Stimulated activated memory B cell treated with anti-CD40 and anti-IgM and Interleukin-4, amounts not matched to agents 10 μg/mL and 1 μg/mL and 100 μg/mL, for 72 hours (primary cell): ENCODE measurements at regions not wholly inside any gene's neighbourhood (a gene's known extent, or its start where the extent isn't known, plus 50 kb on each side); places are given as distances from the start of the nearest gene placed in this dataset.
"Not testable (repeated sequence)": the region's sequence is repeated elsewhere in the genome, so short reads cannot be mapped to it uniquely, and the experiment has no call there.

Source experiments
- ATAC-seq: fragments of 150-1000 bp; cut with Tn5 transposase; 2 replicates; pipeline ENCODE4 v1.10.0; 2021
- H3K27ac Mint-ChIP-seq: one replicate; pipeline ENCODE4 v1.8.0; 2022; ENCODE audit warnings: mild to moderate bottlenecking, mixed read lengths
- H3K27me3 Mint-ChIP-seq: one replicate; pipeline ENCODE4 v1.8.0; 2022; ENCODE audit warnings: mixed read lengths
- H3K36me3 Mint-ChIP-seq: one replicate; pipeline ENCODE4 v1.8.0; 2022; ENCODE audit warnings: mixed read lengths
- H3K4me1 Mint-ChIP-seq: one replicate; pipeline ENCODE4 v1.8.0; 2022; ENCODE audit warnings: mixed read lengths
- H3K4me3 Mint-ChIP-seq: one replicate; pipeline ENCODE4 v1.8.0; 2022; ENCODE audit warnings: mild to moderate bottlenecking, moderate library complexity, mixed read lengths
- H3K9me3 Mint-ChIP-seq: one replicate; pipeline ENCODE4 v1.8.0; 2022; ENCODE audit warnings: mixed read lengths

DNA sequence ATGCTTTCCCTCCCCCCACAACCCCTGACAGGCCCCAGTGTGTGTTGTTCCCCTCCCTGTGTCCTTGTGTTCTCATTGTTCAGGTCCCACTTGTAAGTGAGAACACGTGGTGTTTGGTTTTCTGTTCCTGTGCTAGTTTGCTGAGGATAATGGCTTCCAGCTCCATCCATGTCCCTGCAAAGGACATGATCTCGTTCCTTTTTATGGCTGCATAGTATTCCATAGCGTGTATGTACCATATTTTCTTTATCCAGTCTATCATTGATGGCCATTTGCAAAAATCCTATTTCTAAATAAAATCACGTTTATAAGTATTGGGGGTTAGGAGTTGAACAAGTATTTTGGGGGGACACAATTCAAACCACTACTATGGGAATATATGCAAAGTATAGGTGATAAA, 69.5 kb upstream of the TNP1 start:
- H3K4me3 Mint-ChIP-seq, H3K36me3 Mint-ChIP-seq, H3K4me1 Mint-ChIP-seq, H3K27ac Mint-ChIP-seq, H3K9me3 Mint-ChIP-seq, ATAC-seq: not testable (repeated sequence)
- H3K27me3 Mint-ChIP-seq: peaks cover 14% of the 10 kb centered on the region

GRCh38 chr2:216927163-216927562, 67.3 kb upstream of the TNP1 start:
- H3K27ac Mint-ChIP-seq: no peak overlapping the region
- peaks cover 10% of the 10 kb centered on the region for H3K27me3 Mint-ChIP-seq
- ATAC-seq: no peak
- H3K4me1 Mint-ChIP-seq: no peaks in the 10 kb centered on the region
- peaks cover 6% of the 10 kb centered on the region for H3K9me3 Mint-ChIP-seq
- H3K4me3 Mint-ChIP-seq: no peak overlapping the region
- no peaks in the 10 kb centered on the region for H3K36me3 Mint-ChIP-seq

- no peaks in the 10 kb centered on the region for H3K4me1 Mint-ChIP-seq
- no peaks in the 10 kb centered on the region for H3K36me3 Mint-ChIP-seq
- H3K27ac Mint-ChIP-seq: no peak overlapping the region
- H3K9me3 Mint-ChIP-seq: peaks cover 6% of the 10 kb centered on the region
- peaks cover 10% of the 10 kb centered on the region for H3K27me3 Mint-ChIP-seq
- peak; percentile 51 for ATAC-seq
- no peak overlapping the region for H3K4me3 Mint-ChIP-seq
Measured at GRCh38 chr2:216925636-216926366, 65.9 kb upstream of the TNP1 start.

GRCh38 chr2:216925006-216925405, 65.1 kb upstream of the TNP1 start:
- peaks cover 8% of the 10 kb centered on the region for H3K27me3 Mint-ChIP-seq
- peaks cover 6% of the 10 kb centered on the region for H3K9me3 Mint-ChIP-seq

GRCh38 chr2:216923706-216924105, 63.8 kb upstream of the TNP1 start:
- ATAC-seq: no peak
- H3K36me3 Mint-ChIP-seq: no peaks in the 10 kb centered on the region
- no peak overlapping the region for H3K4me3 Mint-ChIP-seq
- H3K27me3 Mint-ChIP-seq: peaks cover 13% of the 10 kb centered on the region
- H3K9me3 Mint-ChIP-seq: no peaks in the 10 kb centered on the region
- H3K27ac Mint-ChIP-seq: no peak overlapping the region
- H3K4me1 Mint-ChIP-seq: no peaks in the 10 kb centered on the region

More at GRCh38 chr2:216925006-216925405, 65.1 kb upstream of the TNP1 start:
- Mint-ChIP-seq H3K36me3 (no peaks in the 10 kb centered on the region), H3K27ac (no peak overlapping the region), H3K4me3 (no peak overlapping the region), H3K4me1 (no peaks in the 10 kb centered on the region)
- ATAC-seq: no peak

- Mint-ChIP-seq H3K4me1 (no peaks in the 10 kb centered on the region), H3K36me3 (no peaks in the 10 kb centered on the region), H3K27ac (no peak overlapping the region), H3K9me3 (no peaks in the 10 kb centered on the region), H3K27me3 (peaks cover 19% of the 10 kb centered on the region), H3K4me3 (no peak overlapping the region)
- ATAC-seq: no peak
Measured at GRCh38 chr2:216922175-216922780, 62.4 kb upstream of the TNP1 start.

DNA sequence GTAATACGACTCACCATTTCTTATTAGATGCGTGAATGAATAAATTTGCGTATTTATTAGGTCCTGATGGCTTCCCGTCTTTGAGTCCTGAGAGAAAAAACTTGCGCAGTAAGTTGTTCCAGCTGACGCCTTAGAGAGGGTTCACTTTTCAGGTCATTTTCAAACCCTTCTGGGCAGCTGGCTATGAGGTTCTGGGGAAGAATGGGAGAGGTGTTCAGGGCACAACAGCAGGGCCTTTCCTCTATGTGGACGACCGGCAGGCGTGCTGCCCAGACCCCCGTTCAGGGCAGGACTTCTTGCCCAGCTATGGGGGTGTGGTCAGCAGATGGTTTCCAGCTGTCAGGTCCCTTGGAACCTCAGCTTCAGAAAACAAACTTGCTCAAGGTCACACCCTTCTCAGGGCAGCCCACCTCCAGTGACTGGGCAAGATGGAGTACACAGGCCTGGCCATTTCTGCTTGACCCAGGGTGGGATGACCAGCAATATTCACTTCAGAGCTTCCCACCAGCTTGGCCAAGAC, 61.1 kb upstream of the TNP1 start:
- Mint-ChIP-seq H3K9me3 (no peaks in the 10 kb centered on the region), H3K4me1 (no peaks in the 10 kb centered on the region)

GRCh38 chr2:216920143-216920876, 60.4 kb upstream of the TNP1 start:
- no peak for ATAC-seq
- Mint-ChIP-seq H3K4me1 (no peaks in the 10 kb centered on the region), H3K9me3 (no peaks in the 10 kb centered on the region)

More for the DNA sequence above, 61.1 kb upstream of the TNP1 start:
- Mint-ChIP-seq H3K4me3 (no peak overlapping the region), H3K36me3 (no peaks in the 10 kb centered on the region), H3K27me3 (peaks cover 19% of the 10 kb centered on the region), H3K27ac (no peak overlapping the region)
- no peak for ATAC-seq

GRCh38 chr2:216918088-216918680, 58.3 kb upstream of the TNP1 start:
- Mint-ChIP-seq H3K4me3 (no peak overlapping the region), H3K36me3 (no peaks in the 10 kb centered on the region), H3K4me1 (no peaks in the 10 kb centered on the region), H3K27me3 (peaks cover 19% of the 10 kb centered on the region), H3K9me3 (no peaks in the 10 kb centered on the region), H3K27ac (no peak overlapping the region)
- ATAC-seq: no peak

More at GRCh38 chr2:216920143-216920876, 60.4 kb upstream of the TNP1 start:
- Mint-ChIP-seq H3K27ac (no peak overlapping the region), H3K36me3 (no peaks in the 10 kb centered on the region), H3K4me3 (no peak overlapping the region), H3K27me3 (peaks cover 19% of the 10 kb centered on the region)

- no peaks in the 10 kb centered on the region for H3K9me3 Mint-ChIP-seq
Measured at GRCh38 chr2:216916956-216917650, 57.2 kb upstream of the TNP1 start.

DNA sequence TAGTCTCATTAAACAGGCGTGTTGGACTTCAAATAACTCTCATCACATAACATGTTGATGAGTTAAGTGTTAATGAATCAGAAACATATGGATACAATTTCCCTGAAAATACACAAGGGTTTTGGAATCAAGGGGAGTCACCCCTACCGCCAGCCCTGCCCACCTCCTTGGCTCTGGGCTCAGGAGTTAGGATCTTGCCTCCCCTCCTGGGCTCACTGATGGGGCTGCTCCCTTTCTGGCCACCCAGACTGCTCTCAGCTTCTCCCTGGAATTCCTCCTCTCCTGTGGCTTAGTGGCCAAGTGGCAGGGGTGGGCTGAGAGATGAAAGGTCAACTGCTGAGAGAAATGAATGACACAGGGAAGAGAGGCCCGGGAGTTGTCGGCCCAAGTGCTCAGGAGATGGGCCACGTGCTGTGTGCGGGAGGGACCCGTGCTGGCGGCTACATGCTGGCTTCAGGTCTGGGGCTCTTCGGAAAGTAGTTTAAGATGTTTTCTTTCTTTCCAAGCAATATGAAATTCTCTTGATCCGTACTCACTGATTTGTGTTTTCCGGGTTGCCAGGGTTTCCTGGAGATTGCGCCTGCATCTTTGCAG, 55.8 kb upstream of the TNP1 start:
- no peak overlapping the region for H3K27ac Mint-ChIP-seq
- H3K9me3 Mint-ChIP-seq: no peaks in the 10 kb centered on the region
- H3K27me3 Mint-ChIP-seq: peaks cover 19% of the 10 kb centered on the region
- no peak overlapping the region for H3K4me3 Mint-ChIP-seq
- H3K4me1 Mint-ChIP-seq: no peaks in the 10 kb centered on the region
- ATAC-seq: no peak
- no peaks in the 10 kb centered on the region for H3K36me3 Mint-ChIP-seq

More at GRCh38 chr2:216916956-216917650, 57.2 kb upstream of the TNP1 start:
- no peak overlapping the region for H3K4me3 Mint-ChIP-seq
- H3K27me3 Mint-ChIP-seq: peaks cover 19% of the 10 kb centered on the region
- no peaks in the 10 kb centered on the region for H3K4me1 Mint-ChIP-seq
- H3K36me3 Mint-ChIP-seq: no peaks in the 10 kb centered on the region
- H3K27ac Mint-ChIP-seq: no peak overlapping the region
- no peak for ATAC-seq

GRCh38 chr2:216914491-216914890, 54.6 kb upstream of the TNP1 start:
- no peaks in the 10 kb centered on the region for H3K9me3 Mint-ChIP-seq
- no peaks in the 10 kb centered on the region for H3K4me1 Mint-ChIP-seq
- no peak overlapping the region for H3K4me3 Mint-ChIP-seq
- ATAC-seq: no peak
- peaks cover 13% of the 10 kb centered on the region for H3K27me3 Mint-ChIP-seq
- no peaks in the 10 kb centered on the region for H3K36me3 Mint-ChIP-seq
- H3K27ac Mint-ChIP-seq: no peak overlapping the region

DNA sequence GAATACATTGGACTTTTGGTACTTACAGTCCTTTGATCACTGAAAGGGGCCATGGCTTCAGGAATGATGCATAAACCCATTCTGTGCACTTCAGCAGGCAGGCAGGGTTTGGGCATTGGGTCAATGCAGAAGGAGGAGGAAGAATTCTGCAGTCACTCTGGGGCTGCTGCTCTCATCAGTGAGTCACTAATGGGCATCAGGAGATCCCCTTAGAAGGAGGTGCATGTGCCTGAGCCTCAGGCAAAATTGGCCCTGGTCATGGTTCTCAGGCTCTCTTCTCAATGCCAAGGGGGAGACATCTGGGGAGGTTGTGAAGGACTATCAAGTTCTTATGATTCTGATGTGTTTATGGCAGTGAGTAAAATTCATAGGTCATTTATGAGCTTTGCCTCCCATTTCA, 52.0 kb upstream of the TNP1 start:
- H3K4me3 Mint-ChIP-seq: no peak overlapping the region
- no peaks in the 10 kb centered on the region for H3K36me3 Mint-ChIP-seq
- H3K27me3 Mint-ChIP-seq: no peaks in the 10 kb centered on the region
- H3K4me1 Mint-ChIP-seq: no peaks in the 10 kb centered on the region
- no peaks in the 10 kb centered on the region for H3K9me3 Mint-ChIP-seq
- no peak for ATAC-seq
- H3K27ac Mint-ChIP-seq: no peak overlapping the region

GRCh38 chr2:216911008-216911407, 51.1 kb upstream of the TNP1 start:
- Mint-ChIP-seq H3K27me3 (no peaks in the 10 kb centered on the region), H3K4me1 (no peaks in the 10 kb centered on the region), H3K4me3 (no peak overlapping the region), H3K9me3 (no peaks in the 10 kb centered on the region), H3K27ac (no peak overlapping the region), H3K36me3 (no peaks in the 10 kb centered on the region)
- ATAC-seq: no peak
